K562 (cell line): ENCODE measurements at regions not wholly inside any gene's neighbourhood (a gene's known extent, or its start where the extent isn't known, plus 50 kb on each side); places are given as distances from the start of the nearest gene placed in this dataset.

Source experiments
- ATAC-seq: fragments of 200-7000 bp; cut with Tn5 transposase; 3 replicates; pipeline ENCODE4 v1.9.1; 2020; ENCODE audit warnings: moderate library complexity
- BruUV-seq: library from RNA; stranded (reverse); fragments of 400-500 nt; replicated peaks from 2 replicates; lab custom pipeline; 2021; lab: Mats Ljungman, UMichigan
- CTCF ChIA-PET: fragments of 300-600 bp; formaldehyde crosslinking; extraction: SDS; loops from one replicate; lab custom pipeline; 2021; ENCODE audit warnings: low intra/inter-chr PET ratio; lab: Yijun Ruan, JAX
- POLR2A ChIA-PET: fragments of 300-600, 350-650 bp; sonication (Branson Sonifier 250); formaldehyde crosslinking; extraction: SDS; loops from one replicate; lab custom pipeline; 2021; ENCODE audit warnings: antibody characterized with exemption, inconsistent platforms; lab: Yijun Ruan, JAX
- DNase-seq, 4 experiments: peaks; one replicate each; pipeline versions ENCODE4 v3.0.0 to v3.0.0-alpha.2; 2011 to 2018; ENCODE audit warnings: low spot score in 3 of 4, mixed read lengths in 3 of 4; ENCODE audit errors: extremely low read depth in 1 of 4
- FAIRE-seq: peaks from 2 replicates; lab custom pipeline; 2011; peaks lifted over from hg19 to GRCh38; lab: Jason Lieb, UNC
- H2AFZ ChIP-seq: 2 replicates; pipeline ENCODE4 v1.6.0; 2011; ENCODE audit warnings: low read depth, low read length, control low read depth, inconsistent platforms
- H3K27ac ChIP-seq: fragments of 200-600 bp; 3 replicates; pipeline ENCODE4 v1.8.0; 2011; ENCODE audit warnings: low read depth, mild to moderate bottlenecking, control low read depth, inconsistent platforms, low read length, moderate library complexity, mixed read lengths; ENCODE audit errors: extremely low read depth
- H3K27me3 ChIP-seq, 2 experiments: fragments of 300-600 bp in 1 of 2; 2 replicates in 1 of 2; 3 replicates in 1 of 2; pipeline versions ENCODE4 v1.6.0 to v1.8.0; 2011; ENCODE audit warnings: inconsistent platforms in 2 of 2, low read length in 2 of 2, mild to moderate bottlenecking in 1 of 2, mixed read lengths in 1 of 2, moderate library complexity in 1 of 2; ENCODE audit not compliant: control insufficient read depth in 2 of 2, insufficient read depth in 2 of 2
- H3K36me3 ChIP-seq: fragments of 300-600 bp; 3 replicates; pipeline ENCODE4 v1.8.0; 2011; ENCODE audit warnings: mild to moderate bottlenecking, low read length, inconsistent platforms; ENCODE audit not compliant: control insufficient read depth, insufficient read depth
- H3K4me1 ChIP-seq, 2 experiments: fragments of 200-600 bp in 1 of 2; replicated peaks in 1 of 2; 2 replicates in 1 of 2; 3 replicates in 1 of 2; pipeline versions ENCODE4 v1.5.1 to v1.8.0; 2011; ENCODE audit warnings: inconsistent platforms in 2 of 2, low read length in 2 of 2, mild to moderate bottlenecking in 1 of 2, mixed read lengths in 1 of 2, moderate library complexity in 1 of 2; ENCODE audit not compliant: control insufficient read depth in 2 of 2, insufficient read depth in 2 of 2
- H3K4me2 ChIP-seq: 2 replicates; pipeline ENCODE4 v1.6.1; 2011; ENCODE audit warnings: low read length, control low read depth, inconsistent platforms, mixed read lengths; ENCODE audit not compliant: insufficient read depth
- H3K4me3 ChIP-seq: fragments of 200-600 bp; sonication (generic), shearing (Covaris generic); 2 replicates; pipeline ENCODE4 v1.5.1; 2016; ENCODE audit warnings: control low read depth, inconsistent platforms
- H3K79me2 ChIP-seq: fragments of 200-600 bp; 3 replicates; pipeline ENCODE4 v1.8.0; 2011; ENCODE audit warnings: low read length, inconsistent platforms; ENCODE audit not compliant: control insufficient read depth, insufficient read depth
- H3K9ac ChIP-seq, 2 experiments: 2 replicates each; pipeline versions ENCODE4 v1.6.0 to v1.6.1; 2011; ENCODE audit warnings: low read depth in 2 of 2, low read length in 2 of 2, control low read depth in 1 of 2, inconsistent platforms in 1 of 2, mild to moderate bottlenecking in 1 of 2, mixed read lengths in 1 of 2; ENCODE audit not compliant: insufficient read depth in 1 of 2
- H3K9me1 ChIP-seq: one replicate; pipeline ENCODE4 v1.6.0; 2011; ENCODE audit warnings: inconsistent platforms, mild to moderate bottlenecking, low read length, moderate library complexity; ENCODE audit not compliant: control insufficient read depth, insufficient read depth
- H3K9me3 ChIP-seq: replicated peaks from 2 replicates; pipeline ENCODE4 v1.5.1; 2011; ENCODE audit warnings: low read depth, low read length, inconsistent platforms; ENCODE audit not compliant: control insufficient read depth, insufficient read depth
- H4K20me1 ChIP-seq: replicated peaks from 2 replicates; pipeline ENCODE4 v1.6.1; 2011; ENCODE audit warnings: low read length, inconsistent platforms, mixed read lengths; ENCODE audit not compliant: control insufficient read depth, insufficient read depth
- BMI1 ChIP-seq: fragments of 150-350 bp; IDR thresholded peaks from 2 replicates; pipeline ENCODE4 v1.6.1; 2014; ENCODE audit warnings: low read length
- CTBP1 ChIP-seq: fragments of 450-650 bp; IDR thresholded peaks from 2 replicates; pipeline ENCODE4 v1.6.1; 2016; ENCODE audit warnings: borderline replicate concordance
- ETV5 ChIP-seq: sonication (generic); formaldehyde crosslinking; IDR thresholded peaks from 2 replicates; pipeline ENCODE4 v1.4.0; 2020; ENCODE audit warnings: low read depth, mild to moderate bottlenecking, missing genetic modification reagents
- MBD2 ChIP-seq: sonication (generic); IDR thresholded peaks from 2 replicates; pipeline ENCODE4 v1.6.1; 2016; ENCODE audit warnings: low read depth, borderline replicate concordance
- NBN ChIP-seq: fragments of 450-650 bp; IDR thresholded peaks from 2 replicates; pipeline ENCODE4 v1.6.1; 2016; ENCODE audit warnings: low read depth, mild to moderate bottlenecking
- NRF1 ChIP-seq, 2 experiments: fragments of 450-650 bp; IDR thresholded peaks in 1 of 2; conservative IDR thresholded peaks in 1 of 2; 2 replicates each; pipeline ENCODE4 v1.6.1; 2014; ENCODE audit warnings: mild to moderate bottlenecking in 2 of 2
- RNF2 ChIP-seq: sonication (generic); IDR thresholded peaks from 2 replicates; pipeline ENCODE4 v1.6.1; 2016
- SP1 ChIP-seq: sonication (generic); formaldehyde crosslinking; IDR thresholded peaks from 2 replicates; pipeline ENCODE4 v1.8.1; 2022; ENCODE audit warnings: mild to moderate bottlenecking, missing genetic modification reagents
- TGIF2 ChIP-seq: sonication (generic); formaldehyde crosslinking; IDR thresholded peaks from 2 replicates; pipeline ENCODE4 v1.8.1; 2022; ENCODE audit warnings: mild to moderate bottlenecking, missing genetic modification reagents, moderate library complexity
- ZNF140 ChIP-seq: fragments of 250-450 bp; sonication (Bioruptor Pico); IDR thresholded peaks from 2 replicates; pipeline ENCODE4 v1.8.0; 2021; ENCODE audit warnings: moderate library complexity, mild to moderate bottlenecking, inconsistent platforms
- ZNF253 ChIP-seq: fragments of 250-450 bp; sonication (Bioruptor Pico); conservative IDR thresholded peaks from 2 replicates; pipeline ENCODE4 v1.6.1; 2021; ENCODE audit warnings: mild to moderate bottlenecking
- ZNF444 ChIP-seq: fragments of 250-450 bp; sonication (Bioruptor Pico); IDR thresholded peaks from 2 replicates; pipeline ENCODE4 v1.4.0; 2020; ENCODE audit warnings: mild to moderate bottlenecking, moderate library complexity
- ZNF561 ChIP-seq: fragments of 450-650 bp; formaldehyde crosslinking; conservative IDR thresholded peaks from 2 replicates; pipeline ENCODE4 v1.4.0; 2020; ENCODE audit warnings: mild to moderate bottlenecking, moderate library complexity
- WGBS: fragments of 100-300 bp; shearing (Covaris generic); methylation state at CpG from one replicate; pipeline ENCODE4 v1.1.6; 2016; ENCODE audit warnings: low coverage, mixed read lengths; ENCODE audit not compliant: insufficient coverage; ENCODE audit errors: missing lambda C conversion rate; 5-methylcytosine and 5-hydroxymethylcytosine counted together
- in situ Hi-C: fragments of 300-500 bp; cut with MboI; formaldehyde crosslinking; loops from 4 replicates; pipeline ENCODE4 v1.15.0; 2018; ENCODE audit warnings: inconsistent platforms, mixed read lengths
- intact Hi-C: fragments of 100-400 bp; cut with micrococcal nuclease; formaldehyde crosslinking; loops from 2 replicates; pipeline ENCODE4 v1.14.2; 2022
- TF ChIP-seq, protein P1 (sequence below): fragments of 450-650 bp; formaldehyde crosslinking; IDR thresholded peaks from 2 replicates; pipeline ENCODE4 v1.4.0; 2020; ENCODE audit warnings: mild to moderate bottlenecking
- TF ChIP-seq, protein P2 (sequence below): fragments of 450-650 bp; formaldehyde crosslinking; IDR thresholded peaks from 2 replicates; pipeline ENCODE4 v1.4.0; 2020; ENCODE audit warnings: mild to moderate bottlenecking, moderate library complexity
- TF ChIP-seq, protein P3 (sequence below): sonication (generic); formaldehyde crosslinking; IDR thresholded peaks from 2 replicates; pipeline ENCODE4 v1.8.1; 2023; ENCODE audit warnings: mild to moderate bottlenecking, missing genetic modification reagents
- TF ChIP-seq, protein P4 (sequence below): sonication (generic); formaldehyde crosslinking; IDR thresholded peaks from 2 replicates; pipeline ENCODE4 v1.8.1; 2023; ENCODE audit warnings: mild to moderate bottlenecking, missing genetic modification reagents

DNA sequence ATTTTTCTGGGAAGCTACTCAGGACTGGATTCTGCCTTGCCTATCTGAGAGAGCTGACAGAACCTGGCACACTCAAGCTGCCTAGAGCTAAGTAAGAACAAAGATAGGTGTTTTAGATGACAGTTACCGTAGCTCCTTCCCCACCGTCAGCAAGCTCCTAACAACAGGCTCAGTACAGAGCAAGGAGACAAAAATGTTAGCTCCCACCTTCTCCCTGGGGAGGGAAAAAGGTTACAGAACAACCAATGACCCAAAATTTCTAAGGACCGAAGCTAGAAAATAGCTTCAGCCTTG lies 1058.2 kb upstream of the PCDH20 start:
- in situ Hi-C loops = no loop called here
- DNase-seq = no peak
- Histone ChIP-seq H3K9me3 (no peaks in the 10 kb centered on the region), H3K27ac (no peak overlapping the region), H3K9ac (no peak overlapping the region), H3K4me2 (no peak overlapping the region), H3K9me1 (no peaks in the 10 kb centered on the region), H3K27me3 (no peaks in the 10 kb centered on the region), H3K79me2 (no peaks in the 10 kb centered on the region), H3K36me3 (no peaks in the 10 kb centered on the region), H4K20me1 (no peaks in the 10 kb centered on the region), H2AFZ (no peak overlapping the region), H3K4me3 (no peak overlapping the region), H3K4me1 (no peaks in the 10 kb centered on the region)
- CTCF ChIA-PET = no interaction called here
- 6% methylated on average over 3 of the region's 3 CpGs for WGBS
- no TSS peak for BruUV-seq
- POLR2A ChIA-PET = no interaction called here
- no peak for ATAC-seq
- intact Hi-C loops = no loop called here
- no peak for FAIRE-seq
- TF ChIP-seq, protein P1, sequence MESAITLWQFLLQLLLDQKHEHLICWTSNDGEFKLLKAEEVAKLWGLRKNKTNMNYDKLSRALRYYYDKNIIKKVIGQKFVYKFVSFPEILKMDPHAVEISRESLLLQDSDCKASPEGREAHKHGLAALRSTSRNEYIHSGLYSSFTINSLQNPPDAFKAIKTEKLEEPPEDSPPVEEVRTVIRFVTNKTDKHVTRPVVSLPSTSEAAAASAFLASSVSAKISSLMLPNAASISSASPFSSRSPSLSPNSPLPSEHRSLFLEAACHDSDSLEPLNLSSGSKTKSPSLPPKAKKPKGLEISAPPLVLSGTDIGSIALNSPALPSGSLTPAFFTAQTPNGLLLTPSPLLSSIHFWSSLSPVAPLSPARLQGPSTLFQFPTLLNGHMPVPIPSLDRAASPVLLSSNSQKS (CRISPR knock-in tag) = no peak
- TF ChIP-seq, protein P2, sequence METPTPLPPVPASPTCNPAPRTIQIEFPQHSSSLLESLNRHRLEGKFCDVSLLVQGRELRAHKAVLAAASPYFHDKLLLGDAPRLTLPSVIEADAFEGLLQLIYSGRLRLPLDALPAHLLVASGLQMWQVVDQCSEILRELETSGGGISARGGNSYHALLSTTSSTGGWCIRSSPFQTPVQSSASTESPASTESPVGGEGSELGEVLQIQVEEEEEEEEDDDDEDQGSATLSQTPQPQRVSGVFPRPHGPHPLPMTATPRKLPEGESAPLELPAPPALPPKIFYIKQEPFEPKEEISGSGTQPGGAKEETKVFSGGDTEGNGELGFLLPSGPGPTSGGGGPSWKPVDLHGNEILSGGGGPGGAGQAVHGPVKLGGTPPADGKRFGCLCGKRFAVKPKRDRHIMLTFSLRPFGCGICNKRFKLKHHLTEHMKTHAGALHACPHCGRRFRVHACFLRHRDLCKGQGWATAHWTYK = no peak
- TF ChIP-seq ETV5 (no peak), NBN (no peak), MBD2 (no peak), ZNF140 (CRISPR knock-in tag) (no peak), ZNF444 (CRISPR knock-in tag) (no peak), SP1 (CRISPR knock-in tag) (no peak), CTBP1 (no peak), TGIF2 (CRISPR knock-in tag) (no peak), ZNF561 (CRISPR knock-in tag) (no peak), ZNF253 (CRISPR knock-in tag) (no peak), RNF2 (no peak), NRF1 (conservative IDR thresholded peaks at IDR 0.05 in 1 of 2, IDR thresholded peaks at IDR 0.05 in 1 of 2) (no peak), BMI1 (no peak)
- TF ChIP-seq, protein P3, sequence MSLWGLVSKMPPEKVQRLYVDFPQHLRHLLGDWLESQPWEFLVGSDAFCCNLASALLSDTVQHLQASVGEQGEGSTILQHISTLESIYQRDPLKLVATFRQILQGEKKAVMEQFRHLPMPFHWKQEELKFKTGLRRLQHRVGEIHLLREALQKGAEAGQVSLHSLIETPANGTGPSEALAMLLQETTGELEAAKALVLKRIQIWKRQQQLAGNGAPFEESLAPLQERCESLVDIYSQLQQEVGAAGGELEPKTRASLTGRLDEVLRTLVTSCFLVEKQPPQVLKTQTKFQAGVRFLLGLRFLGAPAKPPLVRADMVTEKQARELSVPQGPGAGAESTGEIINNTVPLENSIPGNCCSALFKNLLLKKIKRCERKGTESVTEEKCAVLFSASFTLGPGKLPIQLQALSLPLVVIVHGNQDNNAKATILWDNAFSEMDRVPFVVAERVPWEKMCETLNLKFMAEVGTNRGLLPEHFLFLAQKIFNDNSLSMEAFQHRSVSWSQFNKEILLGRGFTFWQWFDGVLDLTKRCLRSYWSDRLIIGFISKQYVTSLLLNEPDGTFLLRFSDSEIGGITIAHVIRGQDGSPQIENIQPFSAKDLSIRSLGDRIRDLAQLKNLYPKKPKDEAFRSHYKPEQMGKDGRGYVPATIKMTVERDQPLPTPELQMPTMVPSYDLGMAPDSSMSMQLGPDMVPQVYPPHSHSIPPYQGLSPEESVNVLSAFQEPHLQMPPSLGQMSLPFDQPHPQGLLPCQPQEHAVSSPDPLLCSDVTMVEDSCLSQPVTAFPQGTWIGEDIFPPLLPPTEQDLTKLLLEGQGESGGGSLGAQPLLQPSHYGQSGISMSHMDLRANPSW (CRISPR knock-in tag) = no peak
- TF ChIP-seq, protein P4, sequence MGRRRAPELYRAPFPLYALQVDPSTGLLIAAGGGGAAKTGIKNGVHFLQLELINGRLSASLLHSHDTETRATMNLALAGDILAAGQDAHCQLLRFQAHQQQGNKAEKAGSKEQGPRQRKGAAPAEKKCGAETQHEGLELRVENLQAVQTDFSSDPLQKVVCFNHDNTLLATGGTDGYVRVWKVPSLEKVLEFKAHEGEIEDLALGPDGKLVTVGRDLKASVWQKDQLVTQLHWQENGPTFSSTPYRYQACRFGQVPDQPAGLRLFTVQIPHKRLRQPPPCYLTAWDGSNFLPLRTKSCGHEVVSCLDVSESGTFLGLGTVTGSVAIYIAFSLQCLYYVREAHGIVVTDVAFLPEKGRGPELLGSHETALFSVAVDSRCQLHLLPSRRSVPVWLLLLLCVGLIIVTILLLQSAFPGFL (CRISPR knock-in tag) = no peak
